Adrenal gland (tissue), 9 donors: ENCODE measurements at regions not wholly inside any gene's neighbourhood (a gene's known extent, or its start where the extent isn't known, plus 50 kb on each side); places are given as distances from the start of the nearest gene placed in this dataset.

Source experiments
- DNase-seq, 7 donors: peaks; one replicate each; pipeline ENCODE4 v3.0.0-alpha.2; 2019 to 2020
- H3K27ac ChIP-seq, 5 donors: fragments of 200-600 bp; sonication (generic) in 4 of 5; 1 replicate in 3 of 5; 2 replicates in 2 of 5; pipeline versions ENCODE4 v1.5.1 to v1.8.0; 2016 to 2020; ENCODE audit warnings: mild to moderate bottlenecking in 1 of 5
- H3K27me3 ChIP-seq: fragments of 200-600 bp; 2 replicates; pipeline ENCODE4 v1.8.0; 2021
- H3K36me3 ChIP-seq, 2 donors: fragments of 200-600 bp; replicated peaks in 1 of 2; 1 replicate in 1 of 2; 2 replicates in 1 of 2; pipeline versions ENCODE4 v1.5.1 to v1.8.0; 2018 to 2022
- H3K4me1 ChIP-seq, 2 donors: fragments of 200-600 bp; replicated peaks in 1 of 2; 1 replicate in 1 of 2; 2 replicates in 1 of 2; pipeline versions ENCODE4 v1.5.1 to v1.8.0; 2018 to 2021
- H3K4me3 ChIP-seq, 4 donors: fragments of 200-600 bp; sonication (generic) in 3 of 4; one replicate each; pipeline ENCODE4 v1.5.1; 2016 to 2018
- H3K9me3 ChIP-seq, 3 donors: fragments of 200-600 bp; sonication (generic) in 1 of 3; replicated peaks in 1 of 3; 1 replicate in 2 of 3; 2 replicates in 1 of 3; pipeline versions ENCODE4 v1.5.1 to v1.8.0; 2016 to 2021
- CTCF ChIP-seq, 6 experiments: fragments of 450-650 bp in 4 of 6; fragments of 200-600 bp in 2 of 6; sonication (generic) in 1 of 6; IDR thresholded peaks; 1 replicate in 5 of 6; 2 replicates in 1 of 6; pipeline versions ENCODE4 v1.5.1 to v1.8.0; 2016 to 2021; ENCODE audit warnings: antibody characterized with exemption in 6 of 6, mild to moderate bottlenecking in 2 of 6, moderate library complexity in 1 of 6
- POLR2A ChIP-seq, 2 donors: fragments of 450-650 bp; IDR thresholded peaks; one replicate each; pipeline ENCODE4 v1.6.1; 2017; ENCODE audit warnings: antibody characterized with exemption in 2 of 2, mild to moderate bottlenecking in 2 of 2, moderate library complexity in 1 of 2
- WGBS, 4 donors: extraction: QIAGEN DNeasy Blood & Tissue Kit in 2 of 4; methylation state at CpG; one replicate each; pipeline versions ENCODE4 v1.1.5 to v1.1.7; 2013 to 2017; 5-methylcytosine and 5-hydroxymethylcytosine counted together
- intact Hi-C, 2 donors: fragments of 100-400 bp; cut with DNase I; formaldehyde crosslinking; loops; one replicate each; pipeline versions ENCODE4 v1.14.1 to v1.15.0; 2022 to 2023
- donor health status: healthy with polysubstance abuse.
- donor health status: Bipolar disorder and iron deficiency.
- donor health status: DM: yes; HTN: yes; CAD: no.
- donor health status: DM: no; HTN: no; CAD: no.
- donor health status: DM: no; HTN: no; CAD: no.

- H3K4me1 ChIP-seq: no peaks in the 10 kb centered on the region
- no peaks in the 10 kb centered on the region for H3K9me3 ChIP-seq
- 54 to 69% (median 65%) methylated on average over 7 of the region's 7 CpGs for WGBS, 4 donors
- no peaks in the 10 kb centered on the region for H3K36me3 ChIP-seq
- H3K4me3 ChIP-seq: no peak overlapping the region
- intact Hi-C loops: no loop called here
- H3K27me3 ChIP-seq: no peaks in the 10 kb centered on the region
- TF ChIP-seq CTCF (IDR thresholded peaks at IDR 0.05) (no peak), POLR2A (IDR thresholded peaks at IDR 0.05) (no peak)
- H3K27ac ChIP-seq: no peak overlapping the region
- DNase-seq: no peak
These were observed 873.5 kb downstream of the PDHA2 start for GRCh38 chr4:96713271-96713850.

- Histone ChIP-seq H3K27ac (no peak overlapping the region), H3K4me1 (no peaks in the 10 kb centered on the region), H3K27me3 (no peaks in the 10 kb centered on the region), H3K4me3 (no peak overlapping the region), H3K9me3 (no peaks in the 10 kb centered on the region), H3K36me3 (no peaks in the 10 kb centered on the region)
- DNase-seq: no peak
- intact Hi-C loops: no loop called here
- TF ChIP-seq POLR2A (IDR thresholded peaks at IDR 0.05) (no peak), CTCF (IDR thresholded peaks at IDR 0.05) (no peak)
These were observed 889.7 kb downstream of the PDHA2 start for GRCh38 chr4:96729641-96730040.

- TF ChIP-seq POLR2A (IDR thresholded peaks at IDR 0.05): no peak
- no peak for TF ChIP-seq CTCF (IDR thresholded peaks at IDR 0.05)
- Histone ChIP-seq H3K27me3 (no peaks in the 10 kb centered on the region), H3K4me3 (no peak overlapping the region), H3K9me3 (no peaks in the 10 kb centered on the region), H3K4me1 (no peaks in the 10 kb centered on the region), H3K36me3 (no peaks in the 10 kb centered on the region), H3K27ac (no peak overlapping the region)
- intact Hi-C loops: no loop called here
- 71 to 81% (median 78%) methylated on average over 3 of the region's 3 CpGs for WGBS, 4 donors
- no peak for DNase-seq
These were observed 890.5 kb downstream of the PDHA2 start for GRCh38 chr4:96730432-96730831.

- 81 to 84% (median 82%) methylated on average over 2 of the region's 2 CpGs for WGBS, 4 donors
- intact Hi-C loops: no loop called here
- H3K9me3 ChIP-seq: no peaks in the 10 kb centered on the region
These were observed 896.5 kb downstream of the PDHA2 start for GRCh38 chr4:96736352-96736889.

More at GRCh38 chr4:96736352-96736889, 896.5 kb downstream of the PDHA2 start:
- no peak for DNase-seq
- no peak for TF ChIP-seq POLR2A (IDR thresholded peaks at IDR 0.05)
- TF ChIP-seq CTCF (IDR thresholded peaks at IDR 0.05): no peak
- H3K27me3 ChIP-seq: no peaks in the 10 kb centered on the region
- no peak overlapping the region for H3K27ac ChIP-seq
- H3K4me1 ChIP-seq: no peaks in the 10 kb centered on the region
- H3K36me3 ChIP-seq: no peaks in the 10 kb centered on the region
- H3K4me3 ChIP-seq: no peak overlapping the region
